Neural cell (in vitro differentiated cells): ENCODE measurements at regions not wholly inside any gene's neighbourhood (a gene's known extent, or its start where the extent isn't known, plus 50 kb on each side); places are given as distances from the start of the nearest gene placed in this dataset.

Experiments used
- CTCF ChIP-seq: fragments of 450-650 bp; IDR thresholded peaks from 2 replicates; pipeline ENCODE4 v1.5.1; 2014; ENCODE audit warnings: antibody characterized with exemption, mild to moderate bottlenecking, moderate library complexity; ENCODE audit not compliant: poor library complexity, severe bottlenecking
- EZH2 ChIP-seq: fragments of 200-600, 300-800 bp; shearing (Covaris generic), sonication (generic); IDR thresholded peaks from 2 replicates; pipeline ENCODE4 v1.6.1; 2014; ENCODE audit warnings: antibody characterized with exemption, low read length, borderline replicate concordance, mild to moderate bottlenecking; ENCODE audit not compliant: insufficient read depth, poor library complexity, severe bottlenecking
- MXI1 ChIP-seq: fragments of 450-650 bp; conservative IDR thresholded peaks from 2 replicates; pipeline ENCODE4 v1.6.1; 2014; ENCODE audit warnings: antibody characterized with exemption, mild to moderate bottlenecking; ENCODE audit not compliant: poor library complexity, severe bottlenecking
- POLR2AphosphoS5 ChIP-seq: IDR thresholded peaks from 2 replicates; pipeline ENCODE4 v1.6.1; 2012
- RAD21 ChIP-seq: fragments of 450-650 bp; conservative IDR thresholded peaks from 2 replicates; pipeline ENCODE4 v1.6.1; 2014; ENCODE audit warnings: antibody characterized with exemption, mild to moderate bottlenecking, moderate library complexity
- REST ChIP-seq: IDR thresholded peaks from 2 replicates; pipeline ENCODE4 v1.6.1; 2012; ENCODE audit warnings: borderline replicate concordance
- SMC3 ChIP-seq: fragments of 450-650 bp; conservative IDR thresholded peaks from 2 replicates; pipeline ENCODE4 v1.6.1; 2014; ENCODE audit warnings: antibody characterized with exemption, mild to moderate bottlenecking, moderate library complexity; ENCODE audit not compliant: poor library complexity

- TF ChIP-seq CTCF (no peak), REST (no peak), EZH2 (no peak), MXI1 (no peak), RAD21 (no peak), SMC3 (no peak), POLR2AphosphoS5 (no peak)
Measured at GRCh38 chr21:34220556-34221195, 143.1 kb upstream of the KCNE2 start.
